ENCODE measurements at regions not wholly inside any gene's neighbourhood (a gene's known extent, or its start where the extent isn't known, plus 50 kb on each side); places are given as distances from the start of the nearest gene placed in this dataset.

DNA sequence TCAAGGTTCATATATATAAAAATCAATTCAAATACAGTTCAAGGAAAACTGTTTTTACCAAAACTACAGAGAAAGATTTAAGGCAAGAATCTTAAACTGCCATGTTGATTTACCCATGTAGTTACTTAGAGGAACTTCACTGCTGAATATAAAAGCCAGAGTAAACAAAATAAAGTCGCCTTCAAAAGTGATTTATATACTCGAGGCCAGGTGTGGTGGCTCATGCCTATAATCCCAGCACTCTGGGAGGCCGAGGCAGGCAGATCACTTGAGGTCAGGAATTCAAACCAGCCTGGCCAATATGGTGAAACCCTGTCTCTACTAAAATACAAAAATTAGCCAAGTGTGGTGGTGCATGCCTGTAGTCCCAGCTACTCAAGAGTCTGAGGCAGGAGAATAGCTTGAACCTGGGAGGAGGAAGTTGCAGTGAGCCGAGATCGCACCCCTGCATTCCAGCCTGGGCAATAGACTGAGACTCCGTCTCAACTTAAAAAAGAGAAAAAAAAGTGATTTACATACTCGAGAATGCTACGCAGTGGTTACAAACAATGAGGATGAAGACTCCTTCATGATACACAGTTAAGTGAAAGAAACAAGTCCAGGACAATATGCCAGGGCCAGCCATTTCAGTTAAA lies 54.1 kb upstream of the CNEP1R1 start:
- POLR2A ChIA-PET = no interaction called here
- no peak overlapping the region for H3K27ac Mint-ChIP-seq
- no peaks in the 10 kb centered on the region for H3K36me3 Mint-ChIP-seq (ENCODE audit: low read depth)

DNA sequence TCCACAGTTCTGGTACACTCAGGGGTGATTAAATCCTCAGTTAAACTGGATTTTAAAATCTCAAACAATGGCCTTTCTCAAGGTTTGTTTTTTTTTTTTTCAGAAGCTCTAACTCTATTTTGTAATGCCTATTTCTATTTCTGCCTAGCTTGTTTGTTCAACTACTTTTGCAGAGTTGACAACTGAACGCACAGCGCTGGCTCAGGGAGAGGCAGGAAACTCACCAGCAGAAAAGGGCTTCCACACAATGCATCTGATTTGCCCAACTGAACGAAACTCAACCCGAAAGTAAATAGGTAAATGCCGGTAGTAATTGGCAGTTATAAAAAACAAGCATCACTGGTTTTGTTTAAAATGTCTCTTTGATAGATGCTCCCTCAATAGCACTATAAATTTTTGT lies 52.7 kb upstream of the CNEP1R1 start:
- ChIA-PET CTCF (no interaction called here), POLR2A (no interaction called here)
- H3K9me3 Mint-ChIP-seq = no peaks in the 10 kb centered on the region
- H3K27ac Mint-ChIP-seq = no peak overlapping the region
- H3K36me3 Mint-ChIP-seq (ENCODE audit: low read depth) = no peaks in the 10 kb centered on the region
- DNase-seq = no peak
- no peak overlapping the region for H3K4me3 Mint-ChIP-seq
- peaks cover 25% of the 10 kb centered on the region for H3K27me3 Mint-ChIP-seq
- H3K4me1 Mint-ChIP-seq = no peaks in the 10 kb centered on the region

More for the DNA sequence above, 54.1 kb upstream of the CNEP1R1 start:
- no peak for DNase-seq
- Mint-ChIP-seq H3K4me1 (no peaks in the 10 kb centered on the region), H3K27me3 (peaks cover 25% of the 10 kb centered on the region), H3K4me3 (no peak overlapping the region), H3K9me3 (no peaks in the 10 kb centered on the region)
- CTCF ChIA-PET = interaction anchor here (1.2 kb wide), 1 partner anchor 199 kb away, joined by 3 read pairs; no protein-coding TSS in a partner anchor

GRCh38 chr16:49972961-49973360 lies 52.1 kb upstream of the CNEP1R1 start:
- Mint-ChIP-seq H3K4me3 (no peak overlapping the region), H3K9me3 (peaks cover 4% of the 10 kb centered on the region), H3K4me1 (no peaks in the 10 kb centered on the region), H3K36me3 (ENCODE audit: low read depth) (no peaks in the 10 kb centered on the region), H3K27ac (no peak overlapping the region), H3K27me3 (peaks cover 25% of the 10 kb centered on the region)
- POLR2A ChIA-PET = no interaction called here
- no peak for DNase-seq
- CTCF ChIA-PET = no interaction called here

Measured in activated CD4-positive, alpha-beta T cell treated with anti-CD3 and anti-CD28 coated beads, Interleukin-2, amount 10 ng/mL, durations not matched to agents 7 days and 5 days (primary cell).